GM12878 (cell line): ENCODE measurements at regions not wholly inside any gene's neighbourhood (a gene's known extent, or its start where the extent isn't known, plus 50 kb on each side); places are given as distances from the start of the nearest gene placed in this dataset.

Experiments
- ATAC-seq: fragments of 200-7000 bp; cut with Tn5 transposase; 3 replicates; pipeline ENCODE4 v1.9.1; 2020; ENCODE audit warnings: mild to moderate bottlenecking, moderate library complexity
- BruUV-seq: library from RNA; stranded (reverse); fragments of 400-500 nt; replicated peaks from 2 replicates; lab custom pipeline; 2021; lab: Mats Ljungman, UMichigan
- CTCF ChIA-PET: fragments of 300-600 bp; sonication (Branson Sonifier 250); formaldehyde crosslinking; extraction: SDS; loops from one replicate; lab custom pipeline; 2021; ENCODE audit warnings: inconsistent platforms; lab: Yijun Ruan, JAX
- POLR2A ChIA-PET: fragments of 350-600 bp; formaldehyde crosslinking; extraction: SDS; loops from one replicate; lab custom pipeline; 2021; ENCODE audit warnings: inconsistent platforms; lab: Charles Lee
- RAD21 ChIA-PET: fragments of 300-600 bp; sonication (Branson Sonifier 250); formaldehyde crosslinking; loops from one replicate; lab custom pipeline; 2023; ENCODE audit warnings: antibody characterized with exemption; ENCODE audit not compliant: unreplicated experiment; lab: Charles Lee
- SMC1A ChIA-PET: fragments of 300-600 bp; sonication (Branson Sonifier 250); formaldehyde crosslinking; loops from one replicate; lab custom pipeline; 2023; ENCODE audit not compliant: unreplicated experiment, uncharacterized antibody; lab: Charles Lee
- DNase-seq: peaks from one replicate; pipeline ENCODE4 v3.0.0-alpha.2; 2011; ENCODE audit warnings: low read depth, low spot score
- FAIRE-seq: peaks from 3 replicates; lab custom pipeline; 2011; peaks lifted over from hg19 to GRCh38; lab: Jason Lieb, UNC
- H2AFZ ChIP-seq: 2 replicates; pipeline ENCODE4 v1.6.0; 2011; ENCODE audit warnings: low read depth, low read length, control low read depth; ENCODE audit not compliant: control insufficient read depth
- H3K27ac ChIP-seq: 2 replicates; pipeline ENCODE4 v1.5.1; 2011; ENCODE audit warnings: control low read depth; ENCODE audit not compliant: control insufficient read depth, insufficient read depth
- H3K27me3 ChIP-seq, 2 experiments: replicated peaks in 1 of 2; 2 replicates each; pipeline versions ENCODE4 v1.6.0 to v1.6.1; 2011; ENCODE audit warnings: low read length in 1 of 2; ENCODE audit not compliant: control insufficient read depth in 2 of 2, insufficient read depth in 2 of 2
- H3K36me3 ChIP-seq, 2 experiments: 2 replicates each; pipeline ENCODE4 v1.5.1; 2011; ENCODE audit warnings: low read length in 1 of 2; ENCODE audit not compliant: control insufficient read depth in 2 of 2, insufficient read depth in 2 of 2
- H3K4me1 ChIP-seq: 2 replicates; pipeline ENCODE4 v1.6.1; 2011; ENCODE audit warnings: mild to moderate bottlenecking, low read length, moderate library complexity, mixed read lengths; ENCODE audit not compliant: control insufficient read depth, insufficient read depth
- H3K4me2 ChIP-seq: 2 replicates; pipeline ENCODE4 v1.6.0; 2011; ENCODE audit warnings: control low read depth; ENCODE audit not compliant: control insufficient read depth, insufficient read depth
- H3K4me3 ChIP-seq: fragments of 200-600 bp; sonication (generic); 2 replicates; pipeline ENCODE4 v1.5.1; 2016
- H3K79me2 ChIP-seq: 2 replicates; pipeline ENCODE4 v1.6.0; 2011; ENCODE audit warnings: low read length; ENCODE audit not compliant: control insufficient read depth, insufficient read depth
- H3K9ac ChIP-seq: 2 replicates; pipeline ENCODE4 v1.8.0; 2011; ENCODE audit warnings: low read length, control low read depth, mixed read lengths; ENCODE audit not compliant: control insufficient read depth, insufficient read depth
- H3K9me3 ChIP-seq: replicated peaks from 3 replicates; pipeline ENCODE4 v1.5.1; 2011; ENCODE audit warnings: mild to moderate bottlenecking, low read length; ENCODE audit not compliant: control insufficient read depth, insufficient read depth
- H4K20me1 ChIP-seq: 2 replicates; pipeline ENCODE4 v1.6.0; 2011; ENCODE audit not compliant: control insufficient read depth, insufficient read depth
- BCL11A ChIP-seq: IDR thresholded peaks from 2 replicates; pipeline ENCODE4 v1.6.1; 2011; ENCODE audit warnings: low read depth, low read length
- CUX1 ChIP-seq: IDR thresholded peaks from 2 replicates; pipeline ENCODE4 v1.6.1; 2012; ENCODE audit warnings: improper control_type of control experiment, low read depth, low read length; ENCODE audit not compliant: insufficient replicate concordance
- HSF1 ChIP-seq: fragments of 150-350 bp; IDR thresholded peaks from 2 replicates; pipeline ENCODE4 v1.6.1; 2014; ENCODE audit warnings: mild to moderate bottlenecking, low read depth, low read length
- LARP7 ChIP-seq: fragments of 450-650 bp; IDR thresholded peaks from 2 replicates; pipeline ENCODE4 v1.6.1; 2017; ENCODE audit warnings: mild to moderate bottlenecking
- MEF2B ChIP-seq: fragments of 450-650 bp; IDR thresholded peaks from 2 replicates; pipeline ENCODE4 v1.6.1; 2018; ENCODE audit warnings: mild to moderate bottlenecking, moderate library complexity; ENCODE audit not compliant: partially characterized antibody, poor library complexity, severe bottlenecking
- MLLT1 ChIP-seq: fragments of 450-650 bp; IDR thresholded peaks from 2 replicates; pipeline ENCODE4 v1.6.1; 2016; ENCODE audit warnings: mild to moderate bottlenecking
- PAX5 ChIP-seq: IDR thresholded peaks from 2 replicates; pipeline ENCODE4 v1.6.1; 2011; ENCODE audit warnings: low read depth, low read length, borderline replicate concordance
- PKNOX1 ChIP-seq: fragments of 450-650 bp; IDR thresholded peaks from 2 replicates; pipeline ENCODE4 v1.6.1; 2016; ENCODE audit warnings: mild to moderate bottlenecking
- POLR2AphosphoS2 ChIP-seq: IDR thresholded peaks from 2 replicates; pipeline ENCODE4 v1.6.1; 2011; ENCODE audit warnings: low read depth, mild to moderate bottlenecking, low read length, improper control_type of control experiment, moderate library complexity
- RCOR1 ChIP-seq: conservative IDR thresholded peaks from 2 replicates; pipeline ENCODE4 v1.6.1; 2012; ENCODE audit warnings: low read depth, low read length, improper control_type of control experiment
- SRF ChIP-seq, 2 experiments: IDR thresholded peaks; 2 replicates each; pipeline ENCODE4 v1.6.1; 2011; ENCODE audit warnings: low read depth in 2 of 2, low read length in 2 of 2, mild to moderate bottlenecking in 1 of 2, moderate library complexity in 1 of 2
- WGBS: methylation state at CpG from one replicate; pipeline ENCODE4 v1.1.6; 2016; ENCODE audit warnings: low lambda C conversion rate; ENCODE audit not compliant: insufficient replicate concordance, insufficient coverage; ENCODE audit errors: missing lambda C conversion rate; 5-methylcytosine and 5-hydroxymethylcytosine counted together
- in situ Hi-C: fragments of 300-500 bp; cut with MboI; formaldehyde crosslinking; loops from 9 replicates; pipeline ENCODE4 v1.14.3; 2018; ENCODE audit warnings: mixed read lengths
- intact Hi-C: fragments of 100-400 bp; cut with micrococcal nuclease; formaldehyde crosslinking; loops from one replicate; pipeline ENCODE4 v1.14.2; 2022; ENCODE audit not compliant: unreplicated experiment
- TF ChIP-seq, protein P1 (sequence below): IDR thresholded peaks from 2 replicates; pipeline ENCODE4 v1.6.1; 2011; ENCODE audit warnings: borderline replicate concordance, low read depth, mild to moderate bottlenecking, moderate library complexity, mixed read lengths, low read length; ENCODE audit not compliant: insufficient read depth; ENCODE audit errors: extremely low read length

GRCh38 chr17:63142836-63143235 is 176.8 kb downstream of the TANC2 start (continued):
- TF ChIP-seq CUX1 (no peak), RCOR1 (no peak)

- RAD21 ChIA-PET, result no interaction called here
- Histone ChIP-seq H3K4me2 (no peak overlapping the region), H3K4me3 (no peak overlapping the region), H3K79me2 (no peaks in the 10 kb centered on the region), H3K9ac (no peak overlapping the region), H3K27ac (no peak overlapping the region), H3K4me1 (no peaks in the 10 kb centered on the region), H2AFZ (no peak overlapping the region), H3K9me3 (no peaks in the 10 kb centered on the region), H4K20me1 (no peaks in the 10 kb centered on the region), H3K27me3 (no peaks in the 10 kb centered on the region), H3K36me3 (no peaks in the 10 kb centered on the region)
- FAIRE-seq (no peak), DNase-seq (no peak), ATAC-seq (no peak)
- in situ Hi-C loops (no loop called here), intact Hi-C loops (no loop called here)
- POLR2A ChIA-PET, result no interaction called here
- CTCF ChIA-PET, result interaction anchor here (0.5 to 1.4 kb wide), 3 partner anchors 9 to 1941 kb away, joined by 3 to 4 read pairs (median 3); no protein-coding TSS in a partner anchor
- no TSS peak for BruUV-seq
- SMC1A ChIA-PET, result interaction anchor here (0.6 kb wide), 2 partner anchors 12 to 643 kb away, joined by 3 to 4 read pairs; no protein-coding TSS in a partner anchor
- 9% methylated on average over 1 of the region's 1 CpG for WGBS
- TF ChIP-seq LARP7, result no peak
- TF ChIP-seq PKNOX1, result no peak
- TF ChIP-seq SRF (IDR thresholded peaks at IDR 0.05; ENCODE audit: low read depth in 2 of 2, low read length in 2 of 2), result no peak
- TF ChIP-seq MLLT1, result no peak
- TF ChIP-seq HSF1, result no peak
- TF ChIP-seq PAX5, result no peak
- no peak for TF ChIP-seq BCL11A
- TF ChIP-seq MEF2B, result no peak
- TF ChIP-seq POLR2AphosphoS2, result no peak
- TF ChIP-seq, protein P1, sequence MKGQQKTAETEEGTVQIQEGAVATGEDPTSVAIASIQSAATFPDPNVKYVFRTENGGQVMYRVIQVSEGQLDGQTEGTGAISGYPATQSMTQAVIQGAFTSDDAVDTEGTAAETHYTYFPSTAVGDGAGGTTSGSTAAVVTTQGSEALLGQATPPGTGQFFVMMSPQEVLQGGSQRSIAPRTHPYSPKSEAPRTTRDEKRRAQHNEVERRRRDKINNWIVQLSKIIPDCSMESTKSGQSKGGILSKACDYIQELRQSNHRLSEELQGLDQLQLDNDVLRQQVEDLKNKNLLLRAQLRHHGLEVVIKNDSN, result no peak
Observed at GRCh38 chr17:63150490-63150889, 184.5 kb downstream of the TANC2 start.
